Esophagus squamous epithelium (tissue), 5 donors: ENCODE measurements at regions not wholly inside any gene's neighbourhood (a gene's known extent, or its start where the extent isn't known, plus 50 kb on each side); places are given as distances from the start of the nearest gene placed in this dataset.

Experiments used
- DNase-seq: peaks from one replicate; lab custom pipeline; 2025; lab: John Stamatoyannopoulos, UW
- H3K27ac ChIP-seq, 4 donors: fragments of 200-600 bp; sonication (generic); one replicate each; pipeline ENCODE4 v1.5.1; 2016 to 2019; ENCODE audit warnings: mild to moderate bottlenecking in 1 of 4
- H3K27me3 ChIP-seq, 4 donors: fragments of 200-600 bp; sonication (generic); 1 replicate in 3 of 4; 2 replicates in 1 of 4; pipeline versions ENCODE4 v1.5.1 to v1.6.0; 2017 to 2021; ENCODE audit warnings: antibody characterized with exemption in 1 of 4
- H3K36me3 ChIP-seq, 3 donors: fragments of 200-600 bp; sonication (generic); one replicate each; pipeline ENCODE4 v1.5.1; 2016 to 2019
- H3K4me1 ChIP-seq, 3 donors: fragments of 200-600 bp; sonication (generic); one replicate each; pipeline ENCODE4 v1.5.1; 2017 to 2019
- H3K4me3 ChIP-seq, 4 donors: fragments of 200-600 bp; sonication (generic); 1 replicate in 3 of 4; 2 replicates in 1 of 4; pipeline ENCODE4 v1.5.1; 2016 to 2019; ENCODE audit warnings: mild to moderate bottlenecking in 2 of 4, moderate library complexity in 1 of 4
- H3K9me3 ChIP-seq, 3 donors: fragments of 200-600 bp; sonication (generic); one replicate each; pipeline ENCODE4 v1.5.1; 2016 to 2019
- POLR2A ChIP-seq, 4 donors: fragments of 450-650 bp; IDR thresholded peaks; one replicate each; pipeline ENCODE4 v1.6.1; 2017; ENCODE audit warnings: antibody characterized with exemption in 4 of 4, mild to moderate bottlenecking in 4 of 4, moderate library complexity in 3 of 4
- WGBS, 2 donors: methylation state at CpG; one replicate each; pipeline ENCODE4 v1.1.5; 2018; 5-methylcytosine and 5-hydroxymethylcytosine counted together
- intact Hi-C: fragments of 100-400 bp; cut with DNase I; formaldehyde crosslinking; loops from one replicate; pipeline ENCODE4 v1.15.0; 2022
- TF ChIP-seq, protein P1 (sequence below), 6 experiments: fragments of 450-650 bp in 4 of 6; fragments of 200-600 bp in 2 of 6; sonication (generic) in 2 of 6; IDR thresholded peaks; one replicate each; pipeline ENCODE4 v1.5.1; 2016 to 2019; ENCODE audit warnings: antibody characterized with exemption in 6 of 6, mild to moderate bottlenecking in 4 of 6, moderate library complexity in 4 of 6
- donor health status: DM: yes; HTN: yes; CAD: no.

DNA sequence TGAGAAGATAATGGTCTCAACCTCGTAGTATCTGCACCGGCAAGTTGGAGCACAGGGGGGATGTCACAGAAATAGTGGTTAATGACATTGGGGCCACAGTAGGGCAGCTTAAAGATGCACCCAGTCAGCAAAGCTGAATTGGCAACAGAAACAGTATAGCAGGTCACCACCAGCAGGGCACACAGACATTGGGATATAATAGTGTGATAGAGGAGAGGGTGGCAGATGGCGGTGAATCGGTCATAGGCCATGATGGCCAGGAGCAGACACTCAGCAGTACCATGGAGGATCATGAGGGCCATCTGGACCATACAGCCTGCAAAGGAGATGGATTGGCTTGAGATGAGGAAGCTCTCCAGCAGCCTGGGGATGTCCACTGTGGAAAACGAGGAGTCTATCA lies 106.0 kb upstream of the OR9Q1 start:
- no peaks in the 10 kb centered on the region for H3K27me3 ChIP-seq
- H3K4me3 ChIP-seq = no peak overlapping the region
- no peaks in the 10 kb centered on the region for H3K36me3 ChIP-seq
- WGBS, 2 donors = 68 to 75% methylated on average over 5 of the region's 5 CpGs
- no peak for DNase-seq
- H3K9me3 ChIP-seq = no peaks in the 10 kb centered on the region
- intact Hi-C loops = no loop called here
- TF ChIP-seq, protein P1, sequence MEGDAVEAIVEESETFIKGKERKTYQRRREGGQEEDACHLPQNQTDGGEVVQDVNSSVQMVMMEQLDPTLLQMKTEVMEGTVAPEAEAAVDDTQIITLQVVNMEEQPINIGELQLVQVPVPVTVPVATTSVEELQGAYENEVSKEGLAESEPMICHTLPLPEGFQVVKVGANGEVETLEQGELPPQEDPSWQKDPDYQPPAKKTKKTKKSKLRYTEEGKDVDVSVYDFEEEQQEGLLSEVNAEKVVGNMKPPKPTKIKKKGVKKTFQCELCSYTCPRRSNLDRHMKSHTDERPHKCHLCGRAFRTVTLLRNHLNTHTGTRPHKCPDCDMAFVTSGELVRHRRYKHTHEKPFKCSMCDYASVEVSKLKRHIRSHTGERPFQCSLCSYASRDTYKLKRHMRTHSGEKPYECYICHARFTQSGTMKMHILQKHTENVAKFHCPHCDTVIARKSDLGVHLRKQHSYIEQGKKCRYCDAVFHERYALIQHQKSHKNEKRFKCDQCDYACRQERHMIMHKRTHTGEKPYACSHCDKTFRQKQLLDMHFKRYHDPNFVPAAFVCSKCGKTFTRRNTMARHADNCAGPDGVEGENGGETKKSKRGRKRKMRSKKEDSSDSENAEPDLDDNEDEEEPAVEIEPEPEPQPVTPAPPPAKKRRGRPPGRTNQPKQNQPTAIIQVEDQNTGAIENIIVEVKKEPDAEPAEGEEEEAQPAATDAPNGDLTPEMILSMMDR (IDR thresholded peaks at IDR 0.05) = no peak
- no peak for TF ChIP-seq POLR2A (IDR thresholded peaks at IDR 0.05)
- H3K4me1 ChIP-seq = no peaks in the 10 kb centered on the region
- H3K27ac ChIP-seq = no peak overlapping the region

DNA sequence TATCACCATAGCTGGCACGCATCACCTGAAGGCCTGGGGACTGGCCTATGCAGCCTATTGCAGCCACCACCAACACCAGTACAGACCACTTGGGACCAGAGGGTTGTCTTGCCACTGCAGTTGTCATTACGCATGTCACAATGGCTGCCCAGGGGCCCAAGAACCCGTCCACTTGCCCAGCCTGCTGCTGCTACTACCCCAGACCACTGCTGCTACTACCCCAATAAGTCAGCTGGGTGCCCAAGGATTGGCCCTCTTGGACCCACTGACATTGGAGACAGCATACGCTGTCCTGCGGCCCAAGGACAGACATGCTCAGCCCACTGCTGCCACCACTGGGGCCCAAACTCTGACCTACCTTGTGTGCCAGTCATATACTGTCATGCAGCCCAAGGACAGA lies 102.7 kb upstream of the OR9Q1 start:
- Histone ChIP-seq H3K36me3 (no peaks in the 10 kb centered on the region), H3K4me3 (no peak overlapping the region), H3K27ac (no peak overlapping the region), H3K4me1 (no peaks in the 10 kb centered on the region), H3K27me3 (no peaks in the 10 kb centered on the region), H3K9me3 (no peaks in the 10 kb centered on the region)
- intact Hi-C loops = no loop called here
- DNase-seq = no peak
- no peak for TF ChIP-seq POLR2A (IDR thresholded peaks at IDR 0.05)
- TF ChIP-seq, protein P1 (IDR thresholded peaks at IDR 0.05) = no peak
- 78 to 100% methylated on average over 2 of the region's 5 CpGs for WGBS, 2 donors

DNA sequence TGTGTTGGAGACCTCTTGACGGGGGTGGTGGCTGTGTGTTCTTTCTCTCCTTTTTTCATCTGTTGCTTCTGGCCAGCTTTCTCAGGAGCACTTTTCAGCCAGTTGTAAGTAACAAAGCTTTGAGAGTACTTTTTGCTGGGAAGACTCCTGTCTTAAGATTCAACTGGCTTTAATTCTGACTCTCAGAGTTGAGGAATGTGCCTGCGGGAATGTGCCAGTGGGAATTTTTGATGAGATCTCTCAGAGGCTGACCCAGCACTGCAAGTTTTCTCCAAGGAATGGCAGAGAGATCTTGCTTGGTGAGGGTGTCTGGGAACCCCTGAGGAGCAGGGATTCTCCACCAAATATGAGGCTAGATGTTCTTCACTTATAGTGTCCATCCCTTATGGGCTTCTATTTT lies 91.6 kb upstream of the OR9Q1 start:
- 71% methylated on average over 1 of the region's 2 CpGs for WGBS, 2 donors
- no peak overlapping the region for H3K27ac ChIP-seq
- DNase-seq = no peak
- intact Hi-C loops = no loop called here
- H3K4me1 ChIP-seq = no peaks in the 10 kb centered on the region
- H3K9me3 ChIP-seq = no peaks in the 10 kb centered on the region
- TF ChIP-seq, protein P1 (IDR thresholded peaks at IDR 0.05) = no peak
- TF ChIP-seq POLR2A (IDR thresholded peaks at IDR 0.05) = no peak
- no peak overlapping the region for H3K4me3 ChIP-seq
- H3K27me3 ChIP-seq = no peaks in the 10 kb centered on the region
- H3K36me3 ChIP-seq = no peaks in the 10 kb centered on the region

DNA sequence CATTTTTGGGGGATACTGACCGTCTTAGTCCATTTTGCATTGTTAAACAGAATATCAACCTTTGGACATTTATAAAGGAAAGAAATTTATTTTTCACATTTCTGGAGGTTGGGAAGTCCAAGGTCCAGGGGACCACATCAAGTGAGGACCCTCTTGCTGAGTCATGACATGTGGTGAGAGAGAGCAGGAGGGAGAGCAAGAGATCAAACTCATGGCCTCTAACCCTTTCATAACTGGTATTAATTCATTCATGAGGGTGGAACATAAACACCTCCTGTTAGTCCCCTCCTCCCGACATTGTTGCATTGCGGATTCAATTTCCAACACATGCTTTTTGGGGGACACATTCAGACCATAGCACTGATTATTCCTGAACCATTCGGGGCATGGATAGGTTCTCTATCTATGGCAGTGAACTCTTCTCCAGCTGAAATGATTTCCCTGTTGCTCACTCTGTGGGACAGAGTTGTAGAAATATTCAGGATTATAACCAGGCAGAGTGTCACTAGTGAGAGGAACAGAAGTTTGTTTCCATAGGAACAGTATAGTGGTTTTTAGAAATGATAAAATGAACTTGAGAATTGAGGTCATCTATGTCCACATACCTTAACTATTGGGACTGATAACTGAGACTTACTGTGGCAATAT lies 88.2 kb upstream of the OR9Q1 start:
- no peak for TF ChIP-seq POLR2A (IDR thresholded peaks at IDR 0.05)
- TF ChIP-seq, protein P1 (IDR thresholded peaks at IDR 0.05) = no peak
- 92 to 100% methylated on average over 4 of the region's 4 CpGs for WGBS, 2 donors
- intact Hi-C loops = no loop called here
- Histone ChIP-seq H3K9me3 (no peaks in the 10 kb centered on the region), H3K4me1 (peaks cover 0 to 7% (median 0%) of the 10 kb centered on the region in 3 donors), H3K27me3 (no peaks in the 10 kb centered on the region), H3K36me3 (no peaks in the 10 kb centered on the region), H3K27ac (no peak overlapping the region), H3K4me3 (no peak overlapping the region)
- DNase-seq = no peak

DNA sequence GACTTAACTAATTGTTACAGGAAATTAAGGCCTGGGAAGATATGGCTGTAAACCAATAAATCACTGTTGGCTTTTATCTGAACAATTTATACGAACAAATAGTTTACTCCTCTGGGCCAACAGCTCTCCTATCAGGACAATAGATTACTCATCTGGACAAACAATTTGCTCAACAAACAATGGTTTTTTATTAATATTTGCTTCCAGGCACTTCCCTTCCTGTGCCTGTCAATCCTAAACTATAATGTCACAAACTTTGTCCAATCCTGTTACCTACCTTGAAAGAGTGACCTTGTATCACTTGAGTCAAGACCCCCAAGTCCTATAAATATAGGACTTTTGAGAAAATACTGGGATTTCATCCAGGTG lies 87.6 kb upstream of the OR9Q1 start:
- no peaks in the 10 kb centered on the region for H3K9me3 ChIP-seq
- no peaks in the 10 kb centered on the region for H3K27me3 ChIP-seq
- intact Hi-C loops = no loop called here
- WGBS, 2 donors = 33 to 46% methylated on average over 1 of the region's 1 CpG
- H3K4me3 ChIP-seq = no peak overlapping the region
- H3K27ac ChIP-seq = no peak overlapping the region
- no peak for DNase-seq
- H3K36me3 ChIP-seq = no peaks in the 10 kb centered on the region
- TF ChIP-seq, protein P1 (IDR thresholded peaks at IDR 0.05) = no peak
- peaks cover 0 to 12% (median 2%) of the 10 kb centered on the region in 3 donors for H3K4me1 ChIP-seq
